NCI-H82 (cell line): ENCODE measurements at regions not wholly inside any gene's neighbourhood (a gene's known extent, or its start where the extent isn't known, plus 50 kb on each side); places are given as distances from the start of the nearest gene placed in this dataset.
"Not testable (repeated sequence)": the region's sequence is repeated elsewhere in the genome, so short reads cannot be mapped to it uniquely, and the experiment has no call there.

Experiments
- DNase-seq: peaks from one replicate; lab custom pipeline; 2025; lab: John Stamatoyannopoulos, UW

DNA sequence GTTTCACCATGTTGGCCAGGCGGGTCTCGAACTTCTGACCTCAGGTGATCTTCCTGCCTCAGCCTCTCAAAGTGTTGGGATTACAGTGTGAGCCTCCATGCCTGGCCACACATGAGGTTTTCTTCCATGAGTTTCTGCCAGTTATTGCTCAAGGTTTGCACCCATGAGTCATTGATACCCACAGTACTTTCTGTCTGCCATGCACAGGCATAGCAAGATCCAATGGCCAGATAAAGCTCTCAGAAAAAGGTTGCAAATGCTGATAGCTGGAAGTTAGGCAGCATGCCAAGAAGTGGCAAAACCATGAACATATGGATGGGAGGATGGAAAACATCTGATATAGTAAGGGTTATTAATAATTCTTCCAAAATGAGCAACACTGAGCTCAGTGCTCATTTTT, 298.7 kb upstream of the NRG3 start:
- no peak for DNase-seq

DNA sequence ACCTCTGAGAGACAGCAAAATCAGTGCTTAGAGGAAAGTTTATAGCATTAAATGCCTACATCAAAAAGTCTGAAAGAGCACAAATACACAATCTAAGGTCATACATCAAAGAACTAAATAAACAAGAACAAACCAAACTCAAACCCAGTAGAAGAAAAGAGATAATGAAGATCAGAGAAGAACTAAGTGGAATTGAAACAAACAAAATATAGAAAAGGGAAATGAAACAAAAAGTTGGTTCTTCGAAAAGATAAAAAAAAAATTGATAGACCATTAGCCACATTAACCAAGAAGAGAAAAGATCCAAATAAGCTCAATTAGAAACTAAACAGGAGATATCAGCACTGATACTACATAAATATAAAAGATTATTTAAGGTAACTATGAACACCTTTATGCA, 280.0 kb upstream of the NRG3 start:
- DNase-seq = no peak

DNA sequence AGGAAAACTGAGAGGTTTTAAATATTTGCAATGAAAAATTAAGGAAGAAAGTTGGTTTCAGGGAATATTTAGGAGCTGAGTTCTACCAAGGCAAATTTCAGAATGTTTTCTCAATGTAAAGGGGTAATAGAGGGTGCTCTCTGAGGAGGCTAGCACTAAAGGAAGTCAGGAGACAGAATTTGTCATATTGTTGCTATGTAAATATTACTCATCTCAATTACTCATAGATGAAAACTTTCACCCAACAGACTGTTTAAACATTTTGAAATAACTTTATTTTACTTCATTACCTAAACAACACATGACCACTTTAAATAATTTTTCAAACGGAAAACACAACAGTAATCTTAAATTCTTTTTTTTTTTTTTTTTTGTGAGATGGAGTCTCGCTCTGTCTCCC, 274.8 kb upstream of the NRG3 start:
- DNase-seq = no peak

DNA sequence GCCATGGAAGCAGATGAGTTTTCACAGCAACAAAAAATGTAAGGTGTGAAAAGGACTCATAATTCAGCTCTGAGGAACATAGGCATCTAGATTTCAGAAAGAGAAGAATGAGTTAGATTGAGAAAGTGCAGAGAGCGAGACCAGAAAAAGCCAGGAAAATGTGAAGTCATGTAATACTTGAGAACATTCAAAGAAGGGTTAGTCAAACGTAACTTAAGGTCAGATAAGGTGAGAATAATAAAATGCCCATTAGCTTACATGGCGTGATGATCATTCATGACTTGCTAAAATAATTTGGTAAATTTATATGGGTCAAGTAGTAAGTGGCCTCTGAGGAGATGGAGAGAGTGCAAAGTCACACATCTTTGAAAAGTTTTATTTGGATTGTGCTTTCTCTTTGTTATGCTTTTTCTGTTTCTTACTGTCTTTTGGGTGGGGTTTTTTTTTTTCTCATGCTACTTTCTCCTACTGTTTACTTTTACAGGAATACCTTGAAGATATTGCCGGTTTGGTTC, 271.8 kb upstream of the NRG3 start:
- DNase-seq = no peak

DNA sequence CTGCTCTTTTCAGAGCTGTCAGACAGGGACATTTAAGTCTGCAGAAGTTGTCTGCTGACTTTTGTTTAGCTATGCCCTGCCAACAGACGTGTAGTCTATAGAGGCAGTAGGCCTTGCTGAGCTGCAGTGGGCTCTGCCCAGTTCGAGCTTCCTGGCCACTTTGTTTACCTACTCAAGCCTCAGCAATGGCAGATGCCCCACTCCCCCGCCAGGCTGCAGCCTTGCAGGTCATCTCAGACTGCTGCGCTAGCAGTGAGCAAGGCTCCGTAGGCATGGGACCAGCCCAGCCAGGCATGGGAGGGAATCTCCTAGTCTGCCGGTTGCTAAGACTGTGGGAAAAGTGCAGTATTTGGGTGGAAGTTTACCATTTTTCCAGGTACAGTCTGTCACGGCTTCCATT, 230.5 kb upstream of the NRG3 start:
- not testable (repeated sequence) for DNase-seq

DNA sequence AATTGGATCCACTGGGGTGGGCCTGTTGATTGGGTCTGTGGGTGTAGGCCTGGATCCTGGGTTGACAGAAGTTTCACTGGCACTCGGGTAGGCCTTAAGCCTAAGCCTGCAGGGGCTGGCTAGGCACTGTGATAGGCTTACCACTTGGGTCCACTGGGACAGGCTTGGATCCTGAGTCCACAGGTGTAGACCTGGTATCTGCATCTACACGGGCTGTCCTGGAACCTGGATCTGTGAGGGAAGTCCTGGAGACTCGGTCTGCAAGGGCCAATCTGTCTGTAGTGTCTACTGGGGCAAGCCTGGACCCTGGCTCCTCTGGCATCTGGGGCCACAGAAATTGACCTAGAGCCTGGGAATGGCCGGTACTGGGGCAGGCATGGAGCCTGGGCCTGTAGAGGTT, 219.0 kb upstream of the NRG3 start:
- no peak for DNase-seq

DNA sequence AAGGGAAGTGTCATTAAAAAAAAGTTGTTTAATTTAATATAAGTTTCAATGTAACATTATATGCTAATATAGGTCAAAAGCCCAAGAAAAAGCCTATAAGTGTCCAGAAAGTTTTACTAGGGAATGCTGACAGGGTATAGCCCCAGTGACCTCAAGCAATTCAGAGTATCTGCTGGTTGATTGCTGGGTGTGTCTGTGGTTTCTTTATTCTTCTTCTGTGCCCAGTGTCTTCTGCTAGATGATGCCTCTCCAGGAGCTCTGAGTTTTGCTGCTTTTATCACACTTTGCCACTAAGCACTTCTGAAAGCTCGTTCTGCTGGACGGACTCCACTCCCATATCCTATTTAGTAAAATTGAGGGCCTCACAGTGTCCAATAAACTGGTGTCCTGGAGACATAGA, 212.2 kb upstream of the NRG3 start:
- no peak for DNase-seq

DNA sequence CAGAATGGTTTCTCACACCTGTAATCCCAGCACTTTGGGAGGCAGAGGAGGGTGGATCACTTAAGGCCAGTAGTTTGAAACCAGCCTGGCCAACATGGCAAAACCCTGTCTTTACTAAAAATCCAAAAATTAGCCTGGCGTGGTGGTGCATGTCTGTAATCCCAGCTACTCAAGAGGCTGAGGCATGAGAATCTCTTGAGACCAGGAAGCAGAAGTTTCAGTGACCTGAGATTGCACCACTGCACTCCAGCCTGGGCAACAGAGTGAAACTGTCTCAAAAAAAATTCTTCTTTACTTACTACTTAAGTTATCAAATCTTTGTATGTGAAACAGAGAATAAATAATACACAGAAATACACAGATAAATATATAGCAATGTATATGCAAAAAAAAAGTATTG, 210.2 kb upstream of the NRG3 start:
- not testable (repeated sequence) for DNase-seq

DNA sequence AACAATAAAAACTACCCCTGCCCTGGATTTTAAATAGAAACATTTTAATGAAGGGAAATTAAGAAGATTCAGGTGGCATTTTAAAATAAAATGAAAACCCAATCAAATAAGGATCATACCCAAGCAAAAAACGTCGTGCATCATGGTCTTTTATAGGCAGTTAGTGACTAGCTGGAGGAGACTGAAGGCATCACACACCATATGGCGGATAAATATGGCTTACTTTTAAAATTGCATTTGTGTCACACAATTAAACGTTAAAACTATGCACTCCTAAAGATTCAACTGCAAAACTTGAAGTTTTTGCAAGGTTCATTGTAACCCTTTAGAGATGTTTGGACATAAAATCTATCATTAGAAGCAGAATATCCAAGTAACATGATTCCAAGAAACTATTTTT, 200.1 kb upstream of the NRG3 start:
- no peak for DNase-seq

DNA sequence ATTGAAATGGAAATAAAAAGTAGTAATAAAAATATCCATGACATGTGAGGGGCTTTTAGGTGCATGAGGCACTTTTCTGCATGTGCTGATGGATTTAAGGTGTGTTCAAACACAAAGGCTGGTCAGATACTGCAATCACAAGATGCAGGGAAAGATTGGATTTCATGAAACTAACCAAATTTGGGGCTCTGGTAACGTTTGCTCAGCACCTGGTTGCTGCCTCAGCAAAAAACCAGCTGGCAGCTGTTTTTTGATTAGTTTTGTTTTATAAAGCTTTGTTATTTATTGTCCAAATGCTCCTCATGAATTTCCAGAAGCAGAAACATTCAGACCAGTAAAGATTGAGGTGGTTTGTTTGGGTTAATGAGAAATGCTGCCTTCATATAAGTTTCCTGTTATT, 195.7 kb upstream of the NRG3 start:
- no peak for DNase-seq

DNA sequence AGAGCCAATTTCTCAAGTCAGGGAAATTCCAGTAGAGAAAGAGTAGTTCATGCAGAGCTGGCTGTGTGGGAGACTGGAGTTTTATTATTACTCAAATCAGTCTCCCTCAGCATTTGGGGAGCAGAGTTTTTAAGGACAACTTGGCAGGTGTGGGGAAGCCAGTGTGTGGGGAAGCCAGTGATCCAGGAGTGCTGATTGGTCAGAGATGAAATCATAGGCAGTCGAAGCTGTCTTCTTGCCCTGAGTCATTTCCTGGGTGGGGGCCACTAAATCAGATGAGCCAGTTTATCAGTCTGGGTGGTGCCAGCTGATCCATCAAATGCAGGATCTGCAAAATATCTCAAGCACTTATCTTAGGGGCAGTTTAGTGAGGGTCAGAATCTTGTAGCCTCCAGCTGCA, 194.6 kb upstream of the NRG3 start:
- DNase-seq = no peak

DNA sequence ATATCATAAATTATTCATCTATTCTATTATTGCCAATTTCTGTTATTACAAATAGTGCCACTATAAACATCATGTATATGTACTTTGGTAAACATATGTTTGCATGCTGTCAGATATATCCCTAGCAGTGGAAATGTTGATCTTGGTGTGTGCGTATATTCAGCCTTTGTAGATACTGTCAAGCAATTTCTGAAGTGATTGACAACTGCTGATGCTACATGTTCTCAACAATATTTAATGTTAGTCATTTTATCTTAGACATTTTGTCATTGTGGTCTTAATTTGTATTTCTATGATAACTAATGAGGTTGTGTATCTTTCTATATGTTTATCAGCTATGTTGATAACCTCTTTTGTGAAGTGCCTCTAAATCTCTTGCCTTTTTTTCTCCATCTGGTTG, 186.5 kb upstream of the NRG3 start:
- DNase-seq = no peak

DNA sequence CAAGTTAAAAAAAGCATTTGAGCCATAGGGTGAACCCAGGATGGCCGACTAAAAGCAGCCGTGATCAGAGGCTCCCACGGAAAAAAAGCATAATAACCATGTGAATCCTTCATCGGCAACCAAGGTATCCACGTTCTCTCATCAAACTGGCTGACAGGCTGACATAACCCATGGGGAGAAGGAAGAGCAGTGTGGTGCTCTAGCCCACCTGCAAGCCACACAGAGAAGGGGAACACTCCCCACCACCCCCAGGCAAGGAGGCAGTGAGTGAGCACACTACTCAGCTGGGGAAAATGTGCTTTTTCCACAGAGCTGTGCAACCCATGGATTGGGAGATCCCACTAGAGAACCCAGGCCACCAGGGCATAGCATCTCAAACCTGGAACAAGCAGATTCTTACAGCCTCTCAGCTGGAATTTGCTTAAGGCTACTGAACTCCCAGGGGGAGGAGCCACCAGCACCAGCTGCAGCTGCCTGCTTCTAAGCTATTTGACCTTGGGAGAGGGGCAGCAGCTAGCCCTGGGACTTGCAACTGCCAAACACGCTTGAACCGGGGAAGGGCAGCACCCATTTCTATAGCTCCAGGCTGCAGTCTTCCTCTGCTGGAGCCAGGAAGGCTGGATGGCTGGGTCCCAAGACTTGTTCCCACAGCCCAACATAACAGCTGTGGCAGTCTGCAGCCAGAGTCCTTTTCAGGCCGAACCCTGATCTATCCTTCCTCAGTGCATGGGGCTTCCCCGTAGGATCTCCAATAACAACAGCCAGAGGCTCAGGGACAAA, 178.2 kb upstream of the NRG3 start:
- peak; percentile 81 for DNase-seq

DNA sequence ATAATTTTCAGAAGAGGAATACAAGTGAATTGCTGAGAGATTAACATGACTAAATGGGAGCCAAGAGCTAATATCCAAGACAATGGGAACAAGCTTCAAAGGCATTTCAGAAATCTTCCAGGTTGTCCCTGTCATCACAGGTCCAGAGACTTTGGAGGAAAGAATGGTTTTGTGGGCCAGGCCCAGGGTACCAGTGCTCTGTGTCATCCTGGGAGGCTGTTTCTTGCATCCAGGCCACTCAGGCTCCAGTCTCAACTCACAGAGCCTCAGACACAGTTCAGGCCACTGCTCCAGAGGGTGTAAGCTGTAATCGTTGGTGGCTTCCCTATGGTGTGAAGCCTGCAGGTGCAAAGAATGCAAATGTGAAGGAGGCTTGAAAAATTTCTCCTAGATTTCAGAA, 170.4 kb upstream of the NRG3 start:
- no peak for DNase-seq

DNA sequence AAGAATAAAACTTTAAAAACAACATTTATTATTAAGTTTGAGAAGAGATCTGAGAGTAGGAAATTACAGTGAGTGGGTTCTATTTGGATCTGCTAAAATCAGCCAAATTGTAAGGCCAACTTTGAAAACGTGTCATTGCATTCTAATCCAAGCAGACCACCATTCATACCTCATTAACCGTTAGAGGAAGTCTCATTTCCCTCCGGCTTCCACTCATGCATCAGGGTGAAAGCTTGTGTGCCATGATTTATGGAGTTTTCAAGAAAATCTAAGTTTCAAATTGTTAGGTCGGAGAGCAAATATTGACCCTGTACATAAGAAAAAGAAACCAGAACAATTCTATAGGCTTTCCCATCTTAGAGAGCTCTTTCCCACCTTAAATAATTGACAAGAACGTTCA, 166.6 kb upstream of the NRG3 start:
- no peak for DNase-seq

DNA sequence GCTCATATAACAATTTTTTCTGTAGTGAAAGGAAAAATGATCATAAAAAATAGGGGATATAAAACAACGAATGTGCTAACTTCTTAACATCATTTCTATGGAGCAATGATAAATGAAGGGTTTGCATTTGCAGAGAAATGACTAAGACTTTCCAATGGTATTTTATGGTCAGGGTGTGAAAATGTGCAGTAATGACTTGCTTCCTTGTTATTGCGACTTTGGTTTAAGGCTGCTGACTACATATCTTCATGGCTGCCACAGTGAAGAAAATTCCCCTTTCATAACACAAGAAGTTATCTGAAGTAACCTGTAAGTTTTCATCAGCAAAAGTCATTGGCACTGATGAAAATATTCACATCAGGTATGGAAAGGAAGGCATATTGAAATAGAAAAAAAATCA, 166.1 kb upstream of the NRG3 start:
- DNase-seq = no peak

DNA sequence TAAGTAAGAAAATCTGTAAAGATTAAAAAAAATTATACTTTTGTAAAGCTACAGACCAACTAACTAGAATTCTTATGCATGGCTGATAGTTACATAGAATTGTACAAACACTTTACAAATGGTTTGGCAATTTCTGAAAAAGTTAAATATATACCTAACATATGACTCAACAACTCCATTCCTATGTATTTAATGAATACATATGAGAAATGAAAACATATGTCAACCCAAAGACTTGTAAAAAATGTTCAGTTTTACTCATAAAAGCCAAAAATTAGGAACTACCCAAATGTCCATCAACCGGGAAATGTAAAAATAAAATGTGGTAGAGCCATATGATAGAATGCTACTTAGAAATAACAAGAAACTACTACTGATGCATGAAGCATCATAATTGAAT, 152.6 kb upstream of the NRG3 start:
- no peak for DNase-seq

DNA sequence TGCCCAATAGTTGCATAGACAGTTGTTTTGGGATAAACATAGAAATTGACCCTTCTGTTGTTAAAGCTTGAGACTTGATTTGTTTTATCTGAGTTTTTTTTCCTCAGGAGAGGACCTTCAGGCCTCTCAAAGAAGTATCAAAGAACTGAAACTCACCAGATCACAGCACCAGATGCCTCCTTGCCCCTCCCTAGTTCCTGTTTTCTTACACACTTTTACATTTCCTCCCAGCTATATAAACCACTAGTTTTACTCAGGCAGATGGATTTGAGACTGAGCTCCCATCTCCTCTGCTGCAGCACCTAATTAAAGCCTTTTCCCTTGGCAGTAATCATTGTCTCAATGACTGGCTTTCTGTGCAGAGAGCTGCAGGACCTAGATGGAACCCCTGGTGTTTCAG, 150.6 kb upstream of the NRG3 start:
- DNase-seq = no peak

DNA sequence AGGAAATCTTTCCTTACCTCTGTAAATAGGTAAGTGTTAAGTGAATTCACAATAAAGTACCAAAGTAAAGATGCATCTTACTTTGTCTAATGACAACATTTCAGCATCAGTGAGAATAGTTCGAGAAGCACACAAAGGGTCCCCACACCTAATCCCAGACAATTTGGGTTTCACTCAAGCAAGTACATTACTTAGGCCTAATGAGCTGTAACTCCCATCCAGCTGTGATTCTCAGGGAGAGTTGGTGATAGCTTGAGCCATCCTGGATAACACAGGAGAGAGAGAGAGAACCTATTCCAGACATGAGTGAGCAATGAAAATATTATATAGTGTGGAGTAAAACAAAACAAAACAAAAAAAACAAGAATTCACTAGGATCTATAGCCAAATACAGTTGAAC, 149.1 kb upstream of the NRG3 start:
- no peak for DNase-seq

DNA sequence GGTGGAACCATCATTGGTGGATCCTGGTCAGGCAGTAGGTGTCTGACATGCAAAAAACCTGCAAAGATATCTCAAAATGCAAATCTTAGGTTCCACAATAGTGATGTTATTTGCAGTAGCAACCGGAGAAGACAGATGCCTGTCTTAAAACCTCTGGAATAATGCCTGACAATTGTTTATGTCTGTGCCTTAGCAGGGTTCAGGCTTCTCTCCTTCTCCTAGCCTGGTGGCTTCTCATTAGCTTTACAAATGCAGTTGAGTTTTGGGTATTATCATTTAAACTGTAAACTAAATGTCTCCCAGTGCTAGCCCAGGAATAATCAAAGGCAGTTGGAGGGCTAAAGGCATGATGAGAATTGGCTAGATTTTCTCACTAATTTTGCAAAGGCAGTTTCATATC, 146.3 kb upstream of the NRG3 start:
- no peak for DNase-seq

DNA sequence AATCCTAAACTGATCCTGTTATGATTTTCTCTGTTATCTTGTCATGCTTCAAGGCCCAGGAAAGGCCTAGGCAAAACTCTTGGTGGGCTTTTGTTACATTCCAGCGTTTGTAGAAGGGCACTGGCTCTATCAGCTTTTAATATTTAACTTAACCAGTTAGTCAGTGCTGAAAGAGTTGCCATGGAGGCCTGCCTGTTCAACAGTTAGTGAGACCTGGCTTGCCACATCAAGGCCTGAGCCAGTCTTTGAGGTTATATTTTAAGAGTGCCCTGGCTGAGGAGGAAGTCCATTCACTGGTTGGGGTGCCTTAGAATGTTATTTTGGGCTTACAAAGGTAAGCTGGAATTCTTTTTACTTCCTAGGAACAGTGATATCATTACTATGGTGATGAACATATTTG, 144.1 kb upstream of the NRG3 start:
- DNase-seq = no peak

DNA sequence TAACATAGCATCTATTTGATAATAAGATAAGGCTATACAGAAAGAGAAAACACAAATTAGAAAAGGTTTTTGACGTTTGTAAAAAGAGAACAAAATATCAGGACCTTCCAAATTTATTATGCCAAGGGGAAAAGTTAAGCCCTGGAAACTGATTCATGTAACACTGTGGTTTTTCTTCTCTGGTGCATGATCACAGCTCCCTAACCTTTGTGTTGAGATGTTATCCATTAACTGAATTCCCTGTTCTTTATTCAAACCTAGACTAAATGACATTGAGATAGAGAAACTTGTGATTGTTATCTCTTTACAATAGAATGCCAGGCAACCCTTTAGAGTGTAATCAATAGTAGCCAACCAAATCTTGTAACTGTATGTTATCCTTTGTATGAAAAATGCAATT, 141.5 kb upstream of the NRG3 start:
- DNase-seq = no peak

DNA sequence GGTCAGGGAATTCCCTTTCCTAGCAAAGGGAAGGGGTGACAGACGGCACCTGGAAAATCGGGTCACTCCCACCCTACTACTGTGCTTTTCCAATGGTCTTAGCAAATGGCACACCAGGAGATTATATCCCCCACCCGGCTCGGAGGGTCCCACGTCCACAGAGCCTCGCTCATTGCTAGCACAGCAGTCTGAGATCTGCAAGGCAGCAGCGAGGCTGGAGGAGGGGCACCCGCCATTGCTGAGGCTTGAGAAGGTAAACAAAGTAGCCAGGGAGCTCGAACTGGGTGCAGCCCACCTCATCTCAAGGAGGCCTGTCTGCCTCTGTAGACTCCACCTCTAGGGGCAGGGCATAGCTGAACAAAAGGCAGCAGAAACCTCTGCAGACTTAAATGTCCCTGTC, 139.8 kb upstream of the NRG3 start:
- not testable (repeated sequence) for DNase-seq

DNA sequence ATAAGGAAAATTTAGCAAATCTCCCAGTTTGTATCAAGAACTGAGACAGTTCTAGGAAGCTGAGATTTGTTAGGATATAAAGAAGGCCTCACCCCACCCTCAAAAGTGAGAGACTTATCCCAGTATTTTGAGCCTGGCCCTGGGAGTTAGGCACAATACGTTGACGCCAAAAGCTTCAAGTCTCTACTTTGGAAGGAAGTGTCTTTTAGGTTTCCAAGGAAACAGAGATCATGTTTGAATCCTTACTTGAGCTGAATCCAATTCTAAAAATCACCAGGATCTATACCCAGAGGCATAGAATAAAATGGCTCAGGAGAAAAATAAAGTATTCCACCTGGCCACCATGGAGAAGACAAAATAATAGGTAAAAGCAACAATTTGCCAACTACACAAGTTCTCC, 115.9 kb upstream of the NRG3 start:
- no peak for DNase-seq
